B cell (primary cell): ENCODE measurements at regions not wholly inside any gene's neighbourhood (a gene's known extent, or its start where the extent isn't known, plus 50 kb on each side); places are given as distances from the start of the nearest gene placed in this dataset.

Experiments
- ATAC-seq: fragments of 200-7000 bp; cut with Tn5 transposase; one replicate; pipeline ENCODE4 v1.10.0; 2021; ENCODE audit warnings: low read depth, mild to moderate bottlenecking, moderate number of reproducible peaks, moderate library complexity
- CTCF ChIA-PET: fragments of 350-600 bp; sonication (Branson Sonifier 250); formaldehyde crosslinking; loops from one replicate; lab custom pipeline; 2021; ENCODE audit warnings: antibody characterized with exemption, inconsistent platforms; lab: Charles Lee
- POLR2A ChIA-PET: fragments of 350-600 bp; sonication (Branson Sonifier 250); formaldehyde crosslinking; loops from one replicate; lab custom pipeline; 2021; ENCODE audit warnings: antibody characterized with exemption; lab: Charles Lee
- DNase-seq: peaks from one replicate; pipeline ENCODE4 v3.0.0; 2013
- H2AFZ ChIP-seq: 2 replicates; pipeline ENCODE4 v1.6.1; 2012; ENCODE audit warnings: mild to moderate bottlenecking, low read depth, low read length; ENCODE audit not compliant: insufficient read depth, poor library complexity, severe bottlenecking
- H3K27ac ChIP-seq, 2 donors: 1 replicate in 1 of 2; 2 replicates in 1 of 2; pipeline ENCODE4 v1.5.1; 2012 to 2013; ENCODE audit warnings: low read length in 2 of 2, mild to moderate bottlenecking in 2 of 2, moderate library complexity in 1 of 2
- H3K27me3 ChIP-seq, 4 experiments: fragments of 200-600 bp in 1 of 4; sonication (generic) in 1 of 4; replicated peaks in 1 of 4; 1 replicate in 2 of 4; 2 replicates in 2 of 4; pipeline versions ENCODE4 v1.6.1 to v1.7.0; 2013 to 2016; ENCODE audit warnings: low read length in 3 of 4, mild to moderate bottlenecking in 2 of 4, mixed read lengths in 1 of 4, moderate library complexity in 1 of 4; ENCODE audit not compliant: insufficient read depth in 4 of 4, control insufficient read depth in 3 of 4; ENCODE audit errors: control extremely low read depth in 1 of 4
- H3K36me3 ChIP-seq, 2 experiments: replicated peaks in 1 of 2; 1 replicate in 1 of 2; 2 replicates in 1 of 2; pipeline versions ENCODE4 v1.6.1 to v1.7.1; 2013; ENCODE audit warnings: low read length in 1 of 2; ENCODE audit not compliant: insufficient read depth in 2 of 2, control insufficient read depth in 1 of 2; ENCODE audit errors: control extremely low read depth in 1 of 2, extremely low read depth in 1 of 2
- H3K4me1 ChIP-seq, 2 donors: fragments of 200-600 bp in 1 of 2; sonication (generic) in 1 of 2; 1 replicate in 1 of 2; 2 replicates in 1 of 2; pipeline versions ENCODE4 v1.5.1 to v1.6.1; 2013 to 2017; ENCODE audit warnings: low read length in 2 of 2; ENCODE audit not compliant: control insufficient read depth in 2 of 2, insufficient read depth in 2 of 2
- H3K4me2 ChIP-seq: replicated peaks from 2 replicates; pipeline ENCODE3; 2012; ENCODE audit warnings: mild to moderate bottlenecking, low read depth, low read length; ENCODE audit not compliant: poor library complexity, severe bottlenecking
- H3K4me3 ChIP-seq, 5 experiments: fragments of 200-600 bp in 1 of 5; sonication (generic) in 1 of 5; 1 replicate in 3 of 5; 2 replicates in 2 of 5; pipeline versions ENCODE4 v1.5.1 to v1.7.0; 2011 to 2016; ENCODE audit warnings: low read length in 4 of 5, mild to moderate bottlenecking in 4 of 5, low read depth in 2 of 5, control low read depth in 1 of 5, moderate library complexity in 1 of 5; ENCODE audit not compliant: insufficient read depth in 1 of 5; ENCODE audit errors: control extremely low read depth in 1 of 5, extremely low read depth in 1 of 5
- H3K79me2 ChIP-seq: fragments of 200-600 bp; sonication (generic); one replicate; pipeline ENCODE4 v1.6.0; 2016; ENCODE audit warnings: low read length; ENCODE audit not compliant: control insufficient read depth, insufficient read depth
- H3K9ac ChIP-seq: fragments of 200-600 bp; sonication (generic); 2 replicates; pipeline ENCODE4 v1.6.1; 2017; ENCODE audit warnings: mild to moderate bottlenecking, low read length, moderate library complexity
- H3K9me3 ChIP-seq, 3 donors: one replicate each; pipeline versions ENCODE4 v1.6.1 to v1.7.1; 2013; ENCODE audit warnings: low read length in 2 of 3; ENCODE audit not compliant: control insufficient read depth in 2 of 3, insufficient read depth in 1 of 3; ENCODE audit errors: control extremely low read depth in 1 of 3
- H4K20me1 ChIP-seq: 2 replicates; pipeline ENCODE4 v1.6.0; 2012; ENCODE audit warnings: mild to moderate bottlenecking, low read length; ENCODE audit not compliant: insufficient read depth, control insufficient read depth, poor library complexity, severe bottlenecking
- H3K27ac Mint-ChIP-seq: one replicate; pipeline ENCODE4 v1.8.0; 2021; ENCODE audit warnings: mixed read lengths
- H3K27me3 Mint-ChIP-seq: one replicate; pipeline ENCODE4 v1.8.0; 2021; ENCODE audit warnings: mixed read lengths
- H3K4me1 Mint-ChIP-seq: one replicate; pipeline ENCODE4 v1.8.0; 2021; ENCODE audit warnings: mixed read lengths
- H3K4me3 Mint-ChIP-seq: one replicate; pipeline ENCODE4 v1.8.0; 2021; ENCODE audit warnings: mixed read lengths
- H3K9me3 Mint-ChIP-seq: one replicate; pipeline ENCODE4 v1.8.0; 2022; ENCODE audit warnings: mixed read lengths; ENCODE audit not compliant: insufficient read depth
- EZH2 ChIP-seq: IDR thresholded peaks from 2 replicates; pipeline ENCODE4 v1.6.1; 2012; ENCODE audit warnings: borderline replicate concordance, low read depth, mild to moderate bottlenecking, moderate library complexity, low read length; ENCODE audit not compliant: insufficient read depth, poor library complexity, severe bottlenecking
- whole genome bisulfite sequencing: methylation state at CpG from one replicate; pipeline ENCODE4 v1.1.5; 2013; ENCODE audit warnings: missing lambda C conversion rate; ENCODE audit not compliant: insufficient coverage; 5-methylcytosine and 5-hydroxymethylcytosine counted together
- intact Hi-C: fragments of 100-400 bp; cut with micrococcal nuclease; formaldehyde crosslinking; loops from one replicate; pipeline ENCODE4 v1.10.0; 2022
- TF ChIP-seq, protein P1 (sequence below): fragments of 200-600 bp; IDR thresholded peaks from one replicate; pipeline ENCODE4 v1.8.0; 2022; ENCODE audit warnings: antibody characterized with exemption, mild to moderate bottlenecking

DNA sequence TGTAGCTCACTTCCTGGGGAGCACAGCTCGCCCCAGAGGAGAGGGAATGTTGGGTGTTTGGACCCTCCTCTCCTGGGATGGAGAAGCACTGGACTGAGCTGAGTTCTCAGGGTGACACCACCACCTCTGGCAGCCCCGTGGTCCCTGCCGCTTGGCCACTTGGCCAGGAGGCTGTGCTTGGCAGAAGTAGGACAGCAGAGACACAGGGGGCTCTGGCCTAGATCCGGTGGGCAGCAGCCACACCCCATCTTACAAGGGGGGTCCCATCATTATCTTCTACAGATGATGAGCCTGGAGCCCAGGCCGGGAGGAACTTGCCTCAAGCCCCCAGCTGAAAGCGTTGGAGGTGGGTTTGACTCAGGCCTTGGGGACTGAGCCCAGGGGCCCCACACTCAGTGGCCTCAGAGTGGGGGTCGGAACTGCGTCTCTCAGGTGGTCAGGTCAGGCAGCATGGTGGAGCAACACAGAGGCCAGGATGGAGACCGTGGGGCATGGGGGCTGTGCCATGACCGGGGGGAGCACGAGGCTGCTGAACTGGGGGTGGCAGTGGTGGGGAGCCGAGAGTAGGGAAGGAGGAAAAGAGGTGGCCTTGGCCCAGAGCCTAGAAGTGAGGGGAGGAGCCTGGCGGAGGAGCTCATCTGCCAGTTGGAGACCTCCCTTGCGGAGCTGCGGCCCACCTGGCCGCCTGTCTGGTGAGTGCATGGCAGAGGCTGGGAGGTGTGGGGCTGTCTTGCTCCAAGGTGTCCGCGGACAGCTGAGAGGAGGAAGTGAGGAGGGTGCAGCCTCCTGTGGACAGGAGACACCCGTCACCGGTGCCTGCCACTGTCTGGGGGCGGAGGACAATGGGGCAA, 63.6 kb upstream of the HDAC4 start:
- Mint-ChIP-seq H3K27ac (no peak overlapping the region), H3K4me3 (no peak overlapping the region), H3K4me1 (no peaks in the 10 kb centered on the region), H3K27me3 (peaks cover 7% of the 10 kb centered on the region), H3K9me3 (no peaks in the 10 kb centered on the region)
- H3K36me3 ChIP-seq = no peaks in the 10 kb centered on the region
- no peak for TF ChIP-seq EZH2
- TF ChIP-seq, protein P1, sequence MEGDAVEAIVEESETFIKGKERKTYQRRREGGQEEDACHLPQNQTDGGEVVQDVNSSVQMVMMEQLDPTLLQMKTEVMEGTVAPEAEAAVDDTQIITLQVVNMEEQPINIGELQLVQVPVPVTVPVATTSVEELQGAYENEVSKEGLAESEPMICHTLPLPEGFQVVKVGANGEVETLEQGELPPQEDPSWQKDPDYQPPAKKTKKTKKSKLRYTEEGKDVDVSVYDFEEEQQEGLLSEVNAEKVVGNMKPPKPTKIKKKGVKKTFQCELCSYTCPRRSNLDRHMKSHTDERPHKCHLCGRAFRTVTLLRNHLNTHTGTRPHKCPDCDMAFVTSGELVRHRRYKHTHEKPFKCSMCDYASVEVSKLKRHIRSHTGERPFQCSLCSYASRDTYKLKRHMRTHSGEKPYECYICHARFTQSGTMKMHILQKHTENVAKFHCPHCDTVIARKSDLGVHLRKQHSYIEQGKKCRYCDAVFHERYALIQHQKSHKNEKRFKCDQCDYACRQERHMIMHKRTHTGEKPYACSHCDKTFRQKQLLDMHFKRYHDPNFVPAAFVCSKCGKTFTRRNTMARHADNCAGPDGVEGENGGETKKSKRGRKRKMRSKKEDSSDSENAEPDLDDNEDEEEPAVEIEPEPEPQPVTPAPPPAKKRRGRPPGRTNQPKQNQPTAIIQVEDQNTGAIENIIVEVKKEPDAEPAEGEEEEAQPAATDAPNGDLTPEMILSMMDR = no peak
- no peak overlapping the region for H3K4me3 ChIP-seq
- H3K9ac ChIP-seq = no peak overlapping the region
- H3K27me3 ChIP-seq = peaks cover 0 to 6% (median 0%) of the 10 kb centered on the region in 4 experiments
- no peak overlapping the region for H3K4me2 ChIP-seq
- H3K27ac ChIP-seq = no peak overlapping the region
- ChIA-PET POLR2A (no interaction called here), CTCF (no interaction called here)
- ATAC-seq (no peak), DNase-seq (no peak)
- peaks cover 0 to 11% (median 0%) of the 10 kb centered on the region in 3 donors for H3K9me3 ChIP-seq
- H4K20me1 ChIP-seq = no peaks in the 10 kb centered on the region
- no peaks in the 10 kb centered on the region for H3K79me2 ChIP-seq
- H3K4me1 ChIP-seq = no peaks in the 10 kb centered on the region
- H2AFZ ChIP-seq = no peak overlapping the region
- 92% methylated on average over 21 of the region's 21 CpGs for WGBS
- intact Hi-C loops = no loop called here

DNA sequence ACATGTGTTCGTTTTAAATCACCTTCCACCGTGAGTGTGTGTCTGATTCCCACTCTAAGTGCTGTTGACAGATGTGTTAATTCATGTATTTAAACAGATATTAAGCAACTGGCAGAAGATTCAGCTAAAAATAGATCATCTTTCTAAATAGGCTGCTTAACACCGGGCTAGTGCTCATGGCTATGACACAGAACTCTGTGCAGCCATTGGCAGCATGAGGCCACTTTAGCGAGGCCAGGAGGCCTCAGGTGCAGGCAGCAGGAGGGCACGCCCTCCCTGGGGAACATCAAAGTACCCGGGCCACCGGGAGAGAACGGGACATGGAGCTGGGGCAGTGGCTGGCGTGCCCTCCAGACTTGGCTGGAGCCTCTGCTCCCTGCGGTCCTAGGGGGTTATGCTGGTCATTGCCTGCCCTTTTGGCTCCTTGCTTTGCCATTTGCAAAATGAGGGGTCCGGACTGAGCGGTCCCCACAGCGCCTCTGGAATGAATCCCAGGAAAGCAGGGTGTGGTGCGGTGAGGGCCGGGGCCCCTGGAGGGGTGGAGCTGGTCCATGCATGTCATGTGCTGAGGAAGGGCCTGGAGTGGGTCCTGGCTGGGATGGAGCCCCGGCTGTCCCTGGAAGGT, 62.8 kb upstream of the HDAC4 start:
- Mint-ChIP-seq H3K4me1 (no peaks in the 10 kb centered on the region), H3K27ac (no peak overlapping the region), H3K27me3 (peaks cover 7% of the 10 kb centered on the region), H3K4me3 (no peak overlapping the region), H3K9me3 (no peaks in the 10 kb centered on the region)
- H4K20me1 ChIP-seq = no peaks in the 10 kb centered on the region
- no peak for ATAC-seq
- H3K9ac ChIP-seq = no peak overlapping the region
- no peak overlapping the region for H3K4me3 ChIP-seq
- DNase-seq = no peak
- H3K4me1 ChIP-seq = no peaks in the 10 kb centered on the region
- no peaks in the 10 kb centered on the region for H3K79me2 ChIP-seq
- WGBS = 95% methylated on average over 15 of the region's 16 CpGs
- H3K27ac ChIP-seq = no peak overlapping the region
- peaks cover 0 to 4% (median 0%) of the 10 kb centered on the region in 3 donors for H3K9me3 ChIP-seq
- no peaks in the 10 kb centered on the region for H3K36me3 ChIP-seq
- H3K27me3 ChIP-seq = peaks cover 0 to 6% (median 0%) of the 10 kb centered on the region in 4 experiments
- TF ChIP-seq, protein P1 = no peak
- TF ChIP-seq EZH2 = no peak
- H2AFZ ChIP-seq = no peak overlapping the region
- intact Hi-C loops = no loop called here
- H3K4me2 ChIP-seq = no peak overlapping the region
- ChIA-PET POLR2A (no interaction called here), CTCF (no interaction called here)
